Muscle layer of duodenum (tissue), 2 donors: ENCODE measurements at regions not wholly inside any gene's neighbourhood (a gene's known extent, or its start where the extent isn't known, plus 50 kb on each side); places are given as distances from the start of the nearest gene placed in this dataset.
"Not testable (repeated sequence)": the region's sequence is repeated elsewhere in the genome, so short reads cannot be mapped to it uniquely, and the experiment has no call there.

Experiments
- H3K27ac ChIP-seq: one replicate; pipeline ENCODE4 v1.7.0; 2013; ENCODE audit warnings: mild to moderate bottlenecking, low read length
- H3K27me3 ChIP-seq: one replicate; pipeline ENCODE4 v1.7.0; 2013; ENCODE audit warnings: low read depth, mild to moderate bottlenecking, control low read depth, low read length
- H3K36me3 ChIP-seq, 2 donors: one replicate each; pipeline ENCODE4 v1.7.0; 2013; ENCODE audit warnings: low read length in 2 of 2, control low read depth in 1 of 2, mild to moderate bottlenecking in 1 of 2; ENCODE audit not compliant: insufficient read depth in 2 of 2, control insufficient read depth in 1 of 2
- H3K4me1 ChIP-seq, 2 donors: one replicate each; pipeline ENCODE4 v1.7.0; 2013; ENCODE audit warnings: low read length in 2 of 2, mild to moderate bottlenecking in 2 of 2, control low read depth in 1 of 2, moderate library complexity in 1 of 2; ENCODE audit not compliant: insufficient read depth in 2 of 2, control insufficient read depth in 1 of 2
- H3K4me3 ChIP-seq, 2 donors: one replicate each; pipeline ENCODE4 v1.7.0; 2013; ENCODE audit warnings: low read length in 2 of 2, low read depth in 1 of 2, mild to moderate bottlenecking in 1 of 2
- H3K9me3 ChIP-seq, 2 donors: one replicate each; pipeline ENCODE4 v1.7.0; 2013; ENCODE audit warnings: low read length in 2 of 2, control low read depth in 1 of 2, mild to moderate bottlenecking in 1 of 2; ENCODE audit not compliant: control insufficient read depth in 1 of 2
- donor health status: healthy.

DNA sequence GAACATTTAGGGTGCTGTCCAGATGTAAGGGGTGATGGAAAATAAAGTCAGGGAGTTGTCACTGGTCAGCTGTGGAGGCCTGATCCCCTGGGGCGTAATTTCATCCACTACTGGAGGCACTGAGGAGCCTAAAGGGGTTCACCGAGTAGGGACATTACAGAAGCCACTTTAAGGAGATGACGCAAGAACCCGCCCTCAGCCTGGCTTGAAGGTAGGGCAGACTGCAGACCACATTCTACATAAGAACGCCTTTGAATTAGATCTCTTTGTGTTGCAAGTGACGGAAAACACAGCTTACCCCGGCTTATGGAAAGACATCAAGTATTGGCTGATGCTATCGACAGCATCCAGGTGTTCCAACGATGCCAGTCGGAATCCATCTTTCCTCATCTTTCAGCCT, 462.7 kb upstream of the CDH4 start:
- H3K4me1 ChIP-seq: no peaks in the 10 kb centered on the region
- H3K27ac ChIP-seq: no peak overlapping the region
- no peaks in the 10 kb centered on the region for H3K36me3 ChIP-seq
- no peaks in the 10 kb centered on the region for H3K9me3 ChIP-seq
- H3K4me3 ChIP-seq: no peak overlapping the region
- H3K27me3 ChIP-seq: no peaks in the 10 kb centered on the region

DNA sequence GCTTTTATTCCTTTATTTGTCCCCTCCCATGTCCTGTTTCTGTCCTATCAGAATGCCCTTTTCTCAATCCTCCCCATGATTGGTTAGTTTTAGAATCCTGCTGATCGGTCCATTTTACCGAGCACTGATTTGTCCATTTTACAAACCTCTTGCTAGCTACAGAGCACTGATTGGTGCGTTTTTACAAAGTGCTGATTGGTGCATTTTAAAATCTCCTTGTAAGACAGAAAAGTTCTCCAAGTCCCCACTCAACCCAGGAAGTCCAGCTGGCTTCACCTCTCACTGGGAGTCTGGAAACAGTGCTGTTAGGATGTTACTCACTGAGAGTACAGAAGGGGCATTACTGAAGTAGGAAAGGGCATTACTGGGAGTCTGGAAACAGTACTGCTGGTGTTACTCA, 461.7 kb upstream of the CDH4 start:
- not testable (repeated sequence) for H3K4me3 ChIP-seq, H3K27me3 ChIP-seq, H3K4me1 ChIP-seq, H3K9me3 ChIP-seq, H3K27ac ChIP-seq, H3K36me3 ChIP-seq

DNA sequence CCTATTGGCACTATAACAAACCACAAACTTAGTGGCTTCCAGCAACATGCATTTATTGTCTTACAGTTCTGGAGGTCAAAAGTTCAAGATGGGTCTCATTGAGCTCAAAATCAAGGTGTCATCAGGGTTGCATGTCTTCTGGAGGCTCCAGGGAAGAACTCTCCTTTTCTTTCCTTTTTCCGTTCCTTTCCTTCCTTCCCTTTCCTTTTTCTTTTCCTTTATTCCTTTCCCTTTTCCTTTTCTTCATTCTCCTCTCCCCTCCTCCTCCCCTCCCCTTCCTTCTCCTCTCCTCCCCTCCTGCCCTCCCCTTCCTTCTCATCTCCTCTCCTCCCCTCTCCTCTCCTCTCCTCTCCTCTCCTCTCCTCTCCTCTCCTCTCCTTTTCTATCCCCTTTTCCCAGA, 460.2 kb upstream of the CDH4 start:
- Histone ChIP-seq H3K36me3 (no peaks in the 10 kb centered on the region), H3K9me3 (no peaks in the 10 kb centered on the region), H3K27ac (no peak overlapping the region), H3K4me3 (no peak overlapping the region), H3K27me3 (no peaks in the 10 kb centered on the region), H3K4me1 (no peaks in the 10 kb centered on the region)

- no peaks in the 10 kb centered on the region for H3K36me3 ChIP-seq
- no peaks in the 10 kb centered on the region for H3K9me3 ChIP-seq
- no peaks in the 10 kb centered on the region for H3K27me3 ChIP-seq
- no peak overlapping the region for H3K4me3 ChIP-seq
- no peak overlapping the region for H3K27ac ChIP-seq
- H3K4me1 ChIP-seq: no peaks in the 10 kb centered on the region
Observed at GRCh38 chr20:60792941-60793340, 459.1 kb upstream of the CDH4 start.

GRCh38 chr20:60794674-60795073, 457.4 kb upstream of the CDH4 start:
- H3K9me3 ChIP-seq: no peaks in the 10 kb centered on the region
- no peaks in the 10 kb centered on the region for H3K27me3 ChIP-seq
- H3K4me1 ChIP-seq: no peaks in the 10 kb centered on the region
- no peak overlapping the region for H3K4me3 ChIP-seq
- H3K27ac ChIP-seq: no peak overlapping the region
- no peaks in the 10 kb centered on the region for H3K36me3 ChIP-seq

- H3K27me3 ChIP-seq: no peaks in the 10 kb centered on the region
- H3K4me3 ChIP-seq: no peak overlapping the region
- peaks cover 0 to 5% of the 10 kb centered on the region in 2 donors for H3K9me3 ChIP-seq
- no peaks in the 10 kb centered on the region for H3K4me1 ChIP-seq
- no peak overlapping the region for H3K27ac ChIP-seq
- no peaks in the 10 kb centered on the region for H3K36me3 ChIP-seq
Observed at GRCh38 chr20:60795651-60796050, 456.4 kb upstream of the CDH4 start.

GRCh38 chr20:60800185-60800584, 451.9 kb upstream of the CDH4 start:
- H3K27ac ChIP-seq: no peak overlapping the region
- no peaks in the 10 kb centered on the region for H3K27me3 ChIP-seq
- no peak overlapping the region for H3K4me3 ChIP-seq
- peaks cover 0 to 4% of the 10 kb centered on the region in 2 donors for H3K4me1 ChIP-seq
- no peaks in the 10 kb centered on the region for H3K36me3 ChIP-seq
- H3K9me3 ChIP-seq: peaks cover 0 to 12% of the 10 kb centered on the region in 2 donors

- Histone ChIP-seq H3K36me3 (no peaks in the 10 kb centered on the region), H3K27ac (no peak overlapping the region), H3K4me1 (peaks cover 0 to 4% of the 10 kb centered on the region in 2 donors), H3K27me3 (no peaks in the 10 kb centered on the region), H3K9me3 (peaks cover 0 to 12% of the 10 kb centered on the region in 2 donors), H3K4me3 (no peak overlapping the region)
Observed at GRCh38 chr20:60802676-60803075, 449.4 kb upstream of the CDH4 start.

DNA sequence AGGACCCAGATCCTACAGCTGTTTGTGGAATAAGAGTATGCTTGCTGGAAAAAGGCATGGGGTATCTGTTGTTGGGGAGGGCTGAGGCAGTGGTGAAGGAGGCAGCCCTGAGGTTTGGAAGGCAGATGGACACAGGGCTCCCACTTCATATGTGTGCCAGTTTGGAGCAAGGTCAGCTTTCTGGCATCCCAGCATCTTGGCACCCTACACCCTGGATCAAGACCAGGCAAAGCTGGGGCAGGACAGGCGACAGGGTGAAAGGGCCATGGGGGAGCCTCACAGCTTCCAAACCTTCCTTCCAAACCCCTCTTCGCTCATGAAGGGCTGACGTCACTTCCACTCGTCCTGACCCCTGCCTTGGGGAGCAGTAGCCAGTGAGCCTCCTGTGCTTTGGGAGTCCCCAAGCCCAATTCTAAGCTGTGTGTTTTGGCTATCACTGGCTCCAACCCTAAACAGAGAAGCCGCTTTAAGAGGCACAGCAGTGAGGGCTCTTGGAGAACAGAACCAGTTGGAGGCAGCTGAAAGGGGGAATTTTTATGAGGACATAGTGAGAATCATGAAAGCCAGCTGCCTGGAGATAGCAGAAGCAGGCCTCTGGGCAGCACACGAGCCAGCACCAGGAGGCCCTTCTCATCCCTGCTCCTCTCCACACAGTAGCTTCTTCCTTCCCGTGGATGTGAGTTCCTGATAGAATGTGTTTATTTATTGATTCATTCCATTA, 448.6 kb upstream of the CDH4 start:
- Histone ChIP-seq H3K36me3 (no peaks in the 10 kb centered on the region), H3K9me3 (peaks cover 0 to 12% of the 10 kb centered on the region in 2 donors), H3K27ac (no peak overlapping the region), H3K4me3 (no peak overlapping the region), H3K4me1 (peaks cover 0 to 4% of the 10 kb centered on the region in 2 donors), H3K27me3 (no peaks in the 10 kb centered on the region)

DNA sequence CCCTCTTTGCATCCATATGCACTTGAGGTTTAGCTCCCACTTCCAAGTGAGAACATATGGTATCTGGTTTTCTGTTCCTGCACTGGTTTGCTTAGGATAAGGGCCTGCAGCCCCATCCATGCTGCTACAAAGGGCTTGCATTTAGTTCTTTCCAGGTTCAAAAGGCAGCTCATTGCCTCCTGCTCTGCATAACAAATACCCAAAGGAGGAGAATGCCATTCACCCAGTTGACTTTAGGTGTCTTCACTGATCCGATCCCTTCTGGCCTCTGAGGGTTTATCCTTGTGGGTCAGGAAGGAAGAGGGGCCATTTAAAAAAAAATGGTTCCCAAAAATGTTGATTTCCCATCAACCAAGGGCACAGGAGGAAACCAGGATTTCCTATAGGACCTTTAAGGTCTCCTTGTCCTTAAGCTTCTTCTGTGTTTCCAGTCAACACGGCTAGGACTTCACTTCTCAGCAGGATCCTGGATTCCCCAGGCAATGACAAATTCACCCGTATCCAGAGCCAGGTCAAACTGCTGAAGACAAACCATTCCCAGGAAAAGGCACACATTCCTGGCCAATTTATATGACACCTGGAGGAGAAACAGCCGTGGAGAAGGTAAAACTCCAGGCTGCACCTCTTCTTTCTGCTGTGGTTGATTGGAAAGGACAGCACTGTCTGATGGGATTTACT, 447.7 kb upstream of the CDH4 start:
- Histone ChIP-seq H3K36me3 (no peaks in the 10 kb centered on the region), H3K9me3 (peaks cover 4 to 12% of the 10 kb centered on the region in 2 donors), H3K4me3 (no peak overlapping the region), H3K27me3 (no peaks in the 10 kb centered on the region), H3K27ac (no peak overlapping the region), H3K4me1 (peaks cover 0 to 4% of the 10 kb centered on the region in 2 donors)

DNA sequence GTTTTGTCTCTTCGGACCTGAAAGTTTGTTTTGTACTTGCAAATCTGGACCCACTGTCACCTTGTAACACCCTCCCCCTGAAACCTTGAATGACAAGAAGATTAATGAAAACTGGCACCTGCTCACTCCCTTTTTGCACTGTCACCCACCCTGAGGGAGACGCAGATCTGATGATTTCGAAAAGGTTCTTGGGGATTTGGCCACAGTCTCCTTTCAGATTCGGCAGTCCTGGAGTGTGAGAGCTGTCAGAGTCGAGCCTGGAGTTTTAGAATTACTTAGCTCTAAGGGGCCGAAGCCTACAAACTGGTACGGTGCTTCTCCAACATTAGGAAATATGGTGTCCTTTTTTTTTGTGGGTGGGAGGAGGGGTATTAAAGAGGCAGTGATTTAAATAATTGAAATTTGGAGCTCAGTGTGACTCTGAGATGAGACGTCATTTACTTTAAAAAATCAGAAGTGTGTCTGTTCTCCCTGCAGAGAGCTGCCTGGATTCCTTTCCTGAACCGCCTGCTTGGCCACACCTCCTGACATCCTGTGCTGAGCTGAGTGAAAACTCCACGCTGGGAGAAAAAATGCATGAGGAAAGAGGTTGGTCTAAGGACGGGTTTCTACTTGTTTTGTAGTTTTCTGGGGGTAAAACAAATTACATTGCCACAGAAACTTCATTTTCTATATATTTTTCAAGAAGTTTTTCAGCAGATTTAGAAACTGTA, 447.0 kb upstream of the CDH4 start:
- Histone ChIP-seq H3K36me3 (no peaks in the 10 kb centered on the region), H3K4me1 (peaks cover 0 to 4% of the 10 kb centered on the region in 2 donors), H3K9me3 (peaks cover 4 to 10% of the 10 kb centered on the region in 2 donors), H3K4me3 (no peak overlapping the region), H3K27me3 (no peaks in the 10 kb centered on the region), H3K27ac (no peak overlapping the region)
